Nephron (organoid): ENCODE measurements at regions not wholly inside any gene's neighbourhood (a gene's known extent, or its start where the extent isn't known, plus 50 kb on each side); places are given as distances from the start of the nearest gene placed in this dataset.
A peak's percentile ranks its signal among the peaks of the same experiment; 100 is the strongest.

Source experiments
- H3K27ac Mint-ChIP-seq, 3 experiments: 2 replicates each; pipeline ENCODE4 v1.8.0; 2020; ENCODE audit warnings: mixed read lengths in 3 of 3, mild to moderate bottlenecking in 2 of 3, moderate library complexity in 1 of 3
- H3K27me3 Mint-ChIP-seq: 2 replicates; pipeline ENCODE4 v1.8.0; 2021; ENCODE audit warnings: low read depth, mild to moderate bottlenecking, moderate library complexity, mixed read lengths
- H3K36me3 Mint-ChIP-seq: 2 replicates; pipeline ENCODE4 v1.8.0; 2020; ENCODE audit warnings: low read depth, mixed read lengths
- H3K4me1 Mint-ChIP-seq: 2 replicates; pipeline ENCODE4 v1.8.0; 2020; ENCODE audit warnings: mixed read lengths
- H3K4me3 Mint-ChIP-seq, 3 experiments: 2 replicates each; pipeline ENCODE4 v1.8.0; 2020; ENCODE audit warnings: mild to moderate bottlenecking in 3 of 3, mixed read lengths in 3 of 3, moderate library complexity in 2 of 3
- H3K9me3 Mint-ChIP-seq: 2 replicates; pipeline ENCODE4 v1.8.0; 2020; ENCODE audit warnings: mixed read lengths
- CTCF ChIP-seq, 3 experiments: fragments of 200-600 bp; sonication (generic); IDR thresholded peaks; one replicate each; pipeline ENCODE4 v1.5.0; 2021; ENCODE audit warnings: antibody characterized with exemption in 3 of 3; ENCODE audit not compliant: unreplicated experiment in 3 of 3

- Mint-ChIP-seq H3K27me3 (peaks cover 44% of the 10 kb centered on the region), H3K4me1 (no peaks in the 10 kb centered on the region), H3K4me3 (no peak overlapping the region), H3K9me3 (no peaks in the 10 kb centered on the region), H3K36me3 (no peaks in the 10 kb centered on the region), H3K27ac (no peak overlapping the region)
- TF ChIP-seq CTCF (IDR thresholded peaks at IDR 0.05; ENCODE audit: unreplicated experiment in 3 of 3), result no peak
These were observed 213.2 kb downstream of the IRF8 start for GRCh38 chr16:86112178-86112577.

DNA sequence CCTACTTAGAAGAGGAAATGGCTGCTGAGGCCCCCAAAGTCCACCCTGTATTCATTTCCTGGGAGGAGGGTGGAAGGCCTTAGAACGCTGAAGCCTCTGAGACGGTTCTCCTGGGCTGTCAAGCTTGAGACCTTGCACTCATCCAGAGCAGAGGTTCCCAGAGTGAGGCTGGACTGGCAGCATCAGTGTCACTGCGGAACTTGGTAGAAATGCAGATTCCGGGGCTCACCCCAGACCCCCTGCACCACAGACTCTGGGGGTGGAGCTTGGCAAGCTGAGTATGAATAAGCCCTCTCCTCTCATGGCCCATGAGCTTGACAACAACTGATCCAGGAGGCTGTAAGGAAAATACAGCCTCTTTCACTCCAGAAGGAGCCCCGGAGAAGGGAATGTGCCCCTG, 218.3 kb downstream of the IRF8 start:
- H3K4me1 Mint-ChIP-seq, result peaks cover 17% of the 10 kb centered on the region
- peaks cover 65% of the 10 kb centered on the region for H3K27me3 Mint-ChIP-seq
- H3K4me3 Mint-ChIP-seq, result no peak overlapping the region
- no peak for TF ChIP-seq CTCF (IDR thresholded peaks at IDR 0.05; ENCODE audit: unreplicated experiment in 3 of 3)
- H3K36me3 Mint-ChIP-seq, result peaks cover 1% of the 10 kb centered on the region
- no peak overlapping the region for H3K27ac Mint-ChIP-seq
- H3K9me3 Mint-ChIP-seq, result no peaks in the 10 kb centered on the region

GRCh38 chr16:86117756-86118155, 218.8 kb downstream of the IRF8 start:
- no peaks in the 10 kb centered on the region for H3K9me3 Mint-ChIP-seq
- H3K27ac Mint-ChIP-seq, result peak overlapping the region; percentile 37 to 79 (median 45)
- no peak for TF ChIP-seq CTCF (IDR thresholded peaks at IDR 0.05; ENCODE audit: unreplicated experiment in 3 of 3)
- H3K36me3 Mint-ChIP-seq, result peaks cover 3% of the 10 kb centered on the region
- H3K4me1 Mint-ChIP-seq, result peaks cover 17% of the 10 kb centered on the region
- H3K27me3 Mint-ChIP-seq, result peaks cover 63% of the 10 kb centered on the region
- peak overlapping the region in 1 of 3 experiments; percentile 30 for H3K4me3 Mint-ChIP-seq

- TF ChIP-seq CTCF (IDR thresholded peaks at IDR 0.05; ENCODE audit: unreplicated experiment in 3 of 3), result no peak
- Mint-ChIP-seq H3K4me3 (no peak overlapping the region), H3K9me3 (no peaks in the 10 kb centered on the region), H3K36me3 (peaks cover 3% of the 10 kb centered on the region), H3K4me1 (peaks cover 17% of the 10 kb centered on the region), H3K27ac (peak overlapping the region in 1 of 3 experiments; percentile 79), H3K27me3 (peaks cover 68% of the 10 kb centered on the region)
These were observed 219.7 kb downstream of the IRF8 start for GRCh38 chr16:86118467-86119307.

GRCh38 chr16:86120201-86121192, 221.5 kb downstream of the IRF8 start:
- H3K27me3 Mint-ChIP-seq, result peaks cover 72% of the 10 kb centered on the region
- H3K36me3 Mint-ChIP-seq, result peaks cover 3% of the 10 kb centered on the region
- H3K4me1 Mint-ChIP-seq, result peaks cover 17% of the 10 kb centered on the region
- no peaks in the 10 kb centered on the region for H3K9me3 Mint-ChIP-seq
- no peak overlapping the region for H3K4me3 Mint-ChIP-seq
- H3K27ac Mint-ChIP-seq, result peak overlapping the region in 1 of 3 experiments; percentile 17
- no peak for TF ChIP-seq CTCF (IDR thresholded peaks at IDR 0.05; ENCODE audit: unreplicated experiment in 3 of 3)
